ENCODE measurements at regions not wholly inside any gene's neighbourhood (a gene's known extent, or its start where the extent isn't known, plus 50 kb on each side); places are given as distances from the start of the nearest gene placed in this dataset.

DNA sequence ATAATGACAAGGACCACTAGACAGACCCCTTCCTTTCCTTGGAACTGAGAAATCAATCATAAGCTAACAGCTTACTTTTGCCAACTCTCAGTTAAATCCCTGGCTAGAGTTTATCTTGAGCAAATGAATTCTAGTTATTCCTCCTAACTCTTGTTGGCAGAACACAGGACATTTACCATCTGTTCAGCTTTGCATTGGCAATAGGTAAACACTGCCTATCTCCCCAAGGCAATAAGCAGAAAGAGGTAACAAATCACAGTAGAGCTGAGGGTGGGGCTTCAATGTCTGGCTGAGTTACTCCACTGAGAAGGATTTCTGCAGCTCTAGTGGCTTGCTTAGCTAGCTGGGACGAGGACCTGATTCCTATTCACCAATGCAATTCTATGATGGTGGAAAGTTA is 503.3 kb upstream of the GRIA1 start:
- DNase-seq (ENCODE audit: low spot score), result no peak
- intact Hi-C loops (cut with micrococcal nuclease), result no loop called here
- H3K4me1 Mint-ChIP-seq (ENCODE audit: low read depth), result no peaks in the 10 kb centered on the region
- peaks cover 6% of the 10 kb centered on the region for H3K9me3 Mint-ChIP-seq
- H3K36me3 Mint-ChIP-seq (ENCODE audit: low read depth), result no peaks in the 10 kb centered on the region
- no peak overlapping the region for H3K27ac Mint-ChIP-seq
- H3K4me3 Mint-ChIP-seq, result no peak overlapping the region
- H3K27me3 Mint-ChIP-seq (ENCODE audit: insufficient read depth), result no peaks in the 10 kb centered on the region

DNA sequence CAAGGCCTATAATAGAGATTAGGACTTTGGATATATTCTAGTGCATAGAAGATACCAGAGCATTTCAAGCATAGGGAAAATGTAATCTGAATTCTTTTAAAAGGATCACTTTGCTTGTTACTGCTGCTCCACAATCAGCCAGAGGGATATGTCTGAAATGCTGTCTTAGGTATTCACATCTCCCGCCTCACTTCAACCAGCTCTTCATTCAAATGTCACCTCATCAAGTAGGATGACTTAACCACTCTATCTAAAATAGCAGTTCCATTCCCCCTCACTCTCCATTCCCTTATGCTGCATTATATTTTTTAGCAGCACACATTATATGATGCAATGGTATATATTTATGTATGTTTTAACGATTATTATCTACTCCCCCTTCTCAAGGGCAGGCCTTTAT is 500.3 kb upstream of the GRIA1 start:
- Mint-ChIP-seq H3K9me3 (peaks cover 6% of the 10 kb centered on the region), H3K27ac (no peak overlapping the region), H3K4me3 (no peak overlapping the region), H3K27me3 (ENCODE audit: insufficient read depth) (no peaks in the 10 kb centered on the region), H3K4me1 (ENCODE audit: low read depth) (no peaks in the 10 kb centered on the region), H3K36me3 (ENCODE audit: low read depth) (no peaks in the 10 kb centered on the region)
- no peak for DNase-seq (ENCODE audit: low spot score)
- intact Hi-C loops (cut with micrococcal nuclease), result no loop called here

DNA sequence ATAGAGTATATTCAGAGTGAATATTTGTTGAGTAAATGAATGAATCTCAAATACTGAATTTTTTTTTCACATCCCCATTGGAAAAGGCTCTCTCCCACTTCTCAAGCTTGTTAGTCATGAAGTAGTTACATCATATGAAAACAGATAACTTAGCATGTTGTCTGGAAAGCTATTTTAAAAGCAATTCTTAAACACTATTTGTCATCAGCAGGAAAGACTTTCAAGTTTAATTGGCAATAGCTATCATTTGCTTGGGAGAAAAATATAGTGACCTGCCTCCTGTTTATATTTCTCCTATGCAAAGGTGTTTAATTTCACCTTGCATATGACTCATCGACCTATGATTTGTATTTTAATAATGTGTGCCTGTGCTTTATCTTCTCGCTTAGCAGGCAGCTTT is 499.8 kb upstream of the GRIA1 start:
- H3K27me3 Mint-ChIP-seq (ENCODE audit: insufficient read depth), result no peaks in the 10 kb centered on the region

DNA sequence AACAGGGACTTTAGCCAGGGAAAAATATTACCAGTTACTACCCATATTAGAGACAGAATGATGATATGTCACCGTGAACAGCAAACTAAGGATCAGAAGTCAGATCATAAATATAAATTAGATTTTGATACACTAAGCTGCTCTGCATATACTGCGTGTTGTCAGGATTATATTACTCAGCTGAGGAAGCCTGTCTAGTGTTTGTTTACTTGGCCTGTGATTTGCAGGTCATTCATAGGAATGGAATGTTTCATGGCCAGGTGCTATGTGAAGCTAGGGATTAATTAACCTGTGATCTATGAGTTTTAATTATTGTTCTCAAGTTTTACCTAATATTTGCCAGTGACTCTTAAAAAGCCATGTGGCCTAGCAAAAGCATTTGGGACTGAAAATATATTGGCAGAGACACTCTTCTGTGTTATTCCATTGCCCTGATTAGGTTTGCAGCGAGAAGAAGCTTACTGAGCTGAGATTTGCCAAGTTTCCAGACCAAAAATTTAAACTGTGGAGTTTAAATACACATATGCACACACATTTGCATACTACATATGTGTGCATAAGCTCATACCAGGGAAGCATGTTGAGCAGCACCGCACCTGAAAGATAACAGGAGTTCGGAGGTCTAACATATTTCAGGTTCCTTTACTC is 496.3 kb upstream of the GRIA1 start:
- Mint-ChIP-seq H3K27me3 (ENCODE audit: insufficient read depth) (no peaks in the 10 kb centered on the region), H3K4me1 (ENCODE audit: low read depth) (no peaks in the 10 kb centered on the region), H3K27ac (no peak overlapping the region), H3K36me3 (ENCODE audit: low read depth) (no peaks in the 10 kb centered on the region), H3K9me3 (peaks cover 6% of the 10 kb centered on the region), H3K4me3 (no peak overlapping the region)
- no peak for DNase-seq (ENCODE audit: low spot score)
- intact Hi-C loops (cut with micrococcal nuclease), result no loop called here

More for the DNA sequence above, 499.8 kb upstream of the GRIA1 start:
- no peak for DNase-seq (ENCODE audit: low spot score)
- no peak overlapping the region for H3K27ac Mint-ChIP-seq
- intact Hi-C loops (cut with micrococcal nuclease), result no loop called here
- no peak overlapping the region for H3K4me3 Mint-ChIP-seq
- peaks cover 6% of the 10 kb centered on the region for H3K9me3 Mint-ChIP-seq
- no peaks in the 10 kb centered on the region for H3K36me3 Mint-ChIP-seq (ENCODE audit: low read depth)
- H3K4me1 Mint-ChIP-seq (ENCODE audit: low read depth), result no peaks in the 10 kb centered on the region

DNA sequence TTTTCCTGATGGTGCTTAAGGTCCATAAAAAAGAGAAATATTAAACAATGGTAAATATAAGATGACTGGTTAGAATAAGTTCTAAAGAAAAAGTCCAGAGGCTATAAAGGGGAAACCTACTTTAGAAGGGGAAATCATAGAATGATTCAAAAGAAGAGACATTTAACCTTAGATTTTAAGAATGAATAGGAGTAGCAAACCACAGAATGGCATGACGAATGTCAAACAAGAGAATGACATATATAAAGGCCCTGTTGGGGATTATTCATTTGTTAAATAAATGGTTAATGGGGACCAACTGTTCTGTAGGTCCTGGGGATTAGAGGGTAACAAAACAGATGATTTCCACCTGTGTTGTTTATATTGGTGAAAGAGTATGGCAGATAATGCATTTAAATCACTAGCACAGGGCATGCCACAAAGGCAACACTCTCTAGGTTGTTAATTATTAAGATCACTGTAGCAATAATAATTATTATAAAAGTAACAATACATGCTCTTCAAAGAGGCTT is 495.2 kb upstream of the GRIA1 start:
- intact Hi-C loops (cut with micrococcal nuclease), result no loop called here
- Mint-ChIP-seq H3K27me3 (ENCODE audit: insufficient read depth) (no peaks in the 10 kb centered on the region), H3K9me3 (peaks cover 6% of the 10 kb centered on the region), H3K27ac (no peak overlapping the region), H3K4me3 (no peak overlapping the region), H3K4me1 (ENCODE audit: low read depth) (no peaks in the 10 kb centered on the region), H3K36me3 (ENCODE audit: low read depth) (no peaks in the 10 kb centered on the region)
- no peak for DNase-seq (ENCODE audit: low spot score)

DNA sequence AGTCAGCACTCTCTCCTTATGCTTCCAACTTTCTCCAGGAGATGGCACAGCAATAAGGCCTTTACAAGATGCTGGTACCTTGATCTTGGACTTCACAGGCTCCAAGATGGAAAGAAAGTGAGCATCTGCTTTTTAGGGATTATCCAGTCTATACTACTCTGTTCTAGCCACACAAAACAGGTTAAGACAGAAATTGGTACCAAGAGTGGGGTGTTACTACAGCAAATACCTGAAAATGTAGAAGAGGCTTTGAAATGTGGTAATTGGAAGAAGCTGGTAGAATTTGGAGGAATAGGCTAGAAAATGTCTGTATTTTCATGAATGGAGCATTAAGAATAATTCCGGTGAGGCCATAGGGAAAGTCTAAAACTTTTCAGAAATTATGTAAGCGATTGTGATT is 484.8 kb upstream of the GRIA1 start:
- DNase-seq (ENCODE audit: low spot score), result no peak
- no peaks in the 10 kb centered on the region for H3K4me1 Mint-ChIP-seq (ENCODE audit: low read depth)
- H3K27me3 Mint-ChIP-seq (ENCODE audit: insufficient read depth), result no peaks in the 10 kb centered on the region
- intact Hi-C loops (cut with micrococcal nuclease), result no loop called here
- H3K27ac Mint-ChIP-seq, result no peak overlapping the region
- H3K4me3 Mint-ChIP-seq, result no peak overlapping the region
- H3K36me3 Mint-ChIP-seq (ENCODE audit: low read depth), result no peaks in the 10 kb centered on the region
- peaks cover 24% of the 10 kb centered on the region for H3K9me3 Mint-ChIP-seq

DNA sequence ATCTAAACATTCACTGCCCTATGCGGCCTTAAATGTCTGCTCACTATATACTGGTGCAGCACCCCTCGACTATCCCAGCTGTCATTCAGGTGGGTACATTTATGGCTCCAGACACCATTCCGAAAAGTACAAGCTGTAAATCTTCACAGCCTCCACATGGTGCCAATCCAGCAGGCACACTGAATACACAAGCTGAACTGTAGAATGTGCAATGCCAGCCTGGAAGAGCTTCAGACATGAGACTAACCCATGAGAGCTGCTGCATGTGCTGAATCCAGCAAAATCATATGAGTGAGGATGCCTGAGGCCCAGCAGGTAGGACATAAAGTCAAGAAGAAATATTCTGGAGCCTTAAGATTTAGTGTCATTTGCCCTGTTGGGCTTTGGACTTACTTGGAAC is 483.8 kb upstream of the GRIA1 start:
- intact Hi-C loops (cut with micrococcal nuclease), result no loop called here
- Mint-ChIP-seq H3K9me3 (peaks cover 31% of the 10 kb centered on the region), H3K27me3 (ENCODE audit: insufficient read depth) (no peaks in the 10 kb centered on the region), H3K27ac (no peak overlapping the region), H3K36me3 (ENCODE audit: low read depth) (no peaks in the 10 kb centered on the region), H3K4me1 (ENCODE audit: low read depth) (no peaks in the 10 kb centered on the region), H3K4me3 (no peak overlapping the region)
- DNase-seq (ENCODE audit: low spot score), result no peak

DNA sequence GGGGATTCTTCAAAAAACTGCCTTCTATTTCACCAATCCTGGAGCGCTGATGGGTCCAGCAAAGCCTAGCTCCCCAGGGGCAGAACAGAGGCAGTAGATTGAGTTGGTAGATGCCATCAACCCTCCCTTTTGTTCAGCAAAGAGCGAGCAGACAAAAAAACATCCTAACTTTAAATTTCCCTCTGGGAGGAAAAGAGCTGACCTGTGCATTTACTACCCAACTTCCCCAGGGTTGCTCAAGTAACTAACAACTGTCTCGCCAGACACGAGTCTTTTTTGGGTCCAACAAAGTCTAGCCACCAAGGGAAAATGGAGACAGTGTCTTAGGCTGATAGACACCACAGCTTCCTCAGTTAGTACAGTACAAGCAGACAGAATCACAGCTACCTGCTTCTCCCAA is 476.3 kb upstream of the GRIA1 start:
- intact Hi-C loops (cut with micrococcal nuclease), result no loop called here
- Mint-ChIP-seq H3K4me3 (no peak overlapping the region), H3K4me1 (ENCODE audit: low read depth) (no peaks in the 10 kb centered on the region)

DNA sequence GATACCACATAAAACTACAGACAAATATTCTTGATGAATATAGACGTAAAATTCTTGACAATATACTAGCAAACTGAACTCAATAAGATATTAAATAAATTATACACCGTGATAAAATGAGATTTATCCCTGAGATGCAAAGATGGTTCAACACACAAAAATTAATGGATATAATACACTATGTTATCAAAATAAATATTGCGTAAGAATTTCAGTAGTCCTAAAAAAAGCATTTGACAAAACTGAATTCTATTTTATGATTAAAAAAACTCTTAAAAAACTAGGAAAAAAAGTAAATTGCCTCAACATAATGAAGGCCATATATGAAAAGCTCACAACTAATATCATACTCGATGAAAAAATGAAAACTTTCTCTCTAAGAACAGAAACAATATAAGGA is 472.3 kb upstream of the GRIA1 start:
- no peak overlapping the region for H3K27ac Mint-ChIP-seq

More for the DNA sequence above, 476.3 kb upstream of the GRIA1 start:
- Mint-ChIP-seq H3K27me3 (ENCODE audit: insufficient read depth) (no peaks in the 10 kb centered on the region), H3K36me3 (ENCODE audit: low read depth) (no peaks in the 10 kb centered on the region), H3K9me3 (peaks cover 29% of the 10 kb centered on the region), H3K27ac (no peak overlapping the region)
- DNase-seq (ENCODE audit: low spot score), result no peak

DNA sequence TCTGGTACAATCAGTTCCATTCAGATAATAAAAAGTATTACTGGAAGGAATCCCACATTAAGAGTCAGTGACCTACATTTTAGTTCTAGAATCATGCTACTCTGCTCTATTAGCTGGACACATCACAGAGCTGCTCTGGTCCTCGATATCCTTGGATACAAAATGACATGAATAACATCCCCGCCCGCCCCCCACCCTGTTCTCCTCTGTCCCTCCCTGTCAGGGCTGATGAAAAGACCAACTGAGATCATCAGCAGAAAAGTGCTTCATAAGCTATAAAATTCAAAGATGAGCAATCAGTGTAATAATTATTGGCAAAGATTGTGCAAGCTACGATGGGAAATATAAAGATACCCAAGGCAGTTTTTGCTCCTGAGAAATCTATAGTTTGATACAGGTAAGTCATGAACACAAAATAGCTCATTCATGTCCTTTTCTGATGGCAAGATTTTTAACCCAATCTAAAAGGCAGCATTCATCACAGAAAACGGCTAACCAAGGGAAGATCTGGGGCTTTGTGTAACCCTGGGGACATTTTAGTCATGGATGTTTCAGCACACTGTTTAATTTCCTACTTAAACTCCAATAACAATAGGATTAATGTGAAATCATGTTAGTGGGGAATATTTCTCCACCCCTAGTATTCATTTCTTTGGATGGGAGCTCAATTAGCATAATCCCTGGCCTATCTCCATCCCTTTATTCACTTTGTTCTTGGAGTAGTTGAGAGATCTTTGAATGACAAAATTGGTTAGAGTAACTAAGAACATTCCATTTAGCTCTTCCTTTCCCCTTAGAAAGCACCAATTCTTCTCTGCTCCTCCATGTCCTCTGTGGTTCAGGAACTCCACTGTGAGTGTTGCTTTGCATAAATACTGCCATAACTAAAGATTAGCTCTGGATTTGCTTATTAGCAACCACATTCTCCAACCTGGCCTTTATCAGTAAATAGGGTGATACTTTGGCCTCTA is 459.4 kb upstream of the GRIA1 start:
- H3K27ac Mint-ChIP-seq, result no peak overlapping the region
- intact Hi-C loops (cut with micrococcal nuclease), result no loop called here
- DNase-seq (ENCODE audit: low spot score), result no peak
- no peaks in the 10 kb centered on the region for H3K27me3 Mint-ChIP-seq (ENCODE audit: insufficient read depth)
- H3K36me3 Mint-ChIP-seq (ENCODE audit: low read depth), result no peaks in the 10 kb centered on the region
- no peaks in the 10 kb centered on the region for H3K4me1 Mint-ChIP-seq (ENCODE audit: low read depth)
- H3K4me3 Mint-ChIP-seq, result no peak overlapping the region
- H3K9me3 Mint-ChIP-seq, result peaks cover 3% of the 10 kb centered on the region

More for the DNA sequence above, 472.3 kb upstream of the GRIA1 start:
- Mint-ChIP-seq H3K27me3 (ENCODE audit: insufficient read depth) (no peaks in the 10 kb centered on the region), H3K9me3 (peaks cover 26% of the 10 kb centered on the region), H3K36me3 (ENCODE audit: low read depth) (no peaks in the 10 kb centered on the region), H3K4me3 (no peak overlapping the region), H3K4me1 (ENCODE audit: low read depth) (no peaks in the 10 kb centered on the region)
- DNase-seq (ENCODE audit: low spot score), result no peak
- intact Hi-C loops (cut with micrococcal nuclease), result no loop called here

DNA sequence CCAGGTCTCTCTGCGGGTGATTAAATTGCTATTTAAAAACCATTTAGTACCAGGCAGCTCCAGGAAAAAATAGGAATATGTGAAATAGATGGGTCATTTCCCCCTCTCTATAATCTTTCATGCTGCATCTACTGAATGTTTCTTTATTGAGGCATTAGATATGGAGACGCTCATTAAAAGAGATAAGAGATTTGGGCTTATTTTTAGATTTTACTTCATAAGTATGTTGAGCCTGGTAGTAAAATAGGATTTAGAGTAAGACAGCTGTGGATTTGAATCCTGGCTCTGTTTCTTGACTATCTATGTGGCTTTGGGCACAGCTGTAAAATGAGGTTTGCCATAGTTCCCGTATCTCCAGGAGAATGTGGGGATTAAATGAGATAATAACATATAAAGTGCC is 451.0 kb upstream of the GRIA1 start:
- no peak overlapping the region for H3K27ac Mint-ChIP-seq
- no peaks in the 10 kb centered on the region for H3K27me3 Mint-ChIP-seq (ENCODE audit: insufficient read depth)
- no peaks in the 10 kb centered on the region for H3K36me3 Mint-ChIP-seq (ENCODE audit: low read depth)
- peaks cover 5% of the 10 kb centered on the region for H3K9me3 Mint-ChIP-seq
- no peaks in the 10 kb centered on the region for H3K4me1 Mint-ChIP-seq (ENCODE audit: low read depth)
- H3K4me3 Mint-ChIP-seq, result no peak overlapping the region
- intact Hi-C loops (cut with micrococcal nuclease), result no loop called here
- DNase-seq (ENCODE audit: low spot score), result no peak

DNA sequence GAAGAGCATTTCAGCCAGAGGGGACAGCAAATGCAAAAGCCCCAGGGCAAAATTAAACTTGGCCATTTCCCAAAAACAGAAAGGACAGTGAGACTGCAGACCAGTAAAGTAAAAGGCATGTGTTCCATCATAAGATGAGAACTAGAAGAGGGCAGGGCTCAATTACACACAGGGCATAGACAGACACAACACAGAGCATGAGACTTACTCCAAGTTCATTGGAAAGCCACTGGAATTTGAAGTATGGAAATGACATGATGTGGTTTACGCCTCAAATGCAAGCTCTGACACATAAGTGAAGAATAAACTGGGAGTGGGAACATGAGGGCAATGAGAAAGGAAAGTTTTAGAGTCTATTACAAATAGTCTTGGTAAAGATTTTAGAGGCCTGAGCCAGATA is 446.6 kb upstream of the GRIA1 start:
- intact Hi-C loops (cut with micrococcal nuclease), result no loop called here
- Mint-ChIP-seq H3K4me3 (no peak overlapping the region), H3K9me3 (no peaks in the 10 kb centered on the region), H3K27ac (no peak overlapping the region), H3K36me3 (ENCODE audit: low read depth) (no peaks in the 10 kb centered on the region), H3K4me1 (ENCODE audit: low read depth) (no peaks in the 10 kb centered on the region), H3K27me3 (ENCODE audit: insufficient read depth) (no peaks in the 10 kb centered on the region)
- DNase-seq (ENCODE audit: low spot score), result no peak

DNA sequence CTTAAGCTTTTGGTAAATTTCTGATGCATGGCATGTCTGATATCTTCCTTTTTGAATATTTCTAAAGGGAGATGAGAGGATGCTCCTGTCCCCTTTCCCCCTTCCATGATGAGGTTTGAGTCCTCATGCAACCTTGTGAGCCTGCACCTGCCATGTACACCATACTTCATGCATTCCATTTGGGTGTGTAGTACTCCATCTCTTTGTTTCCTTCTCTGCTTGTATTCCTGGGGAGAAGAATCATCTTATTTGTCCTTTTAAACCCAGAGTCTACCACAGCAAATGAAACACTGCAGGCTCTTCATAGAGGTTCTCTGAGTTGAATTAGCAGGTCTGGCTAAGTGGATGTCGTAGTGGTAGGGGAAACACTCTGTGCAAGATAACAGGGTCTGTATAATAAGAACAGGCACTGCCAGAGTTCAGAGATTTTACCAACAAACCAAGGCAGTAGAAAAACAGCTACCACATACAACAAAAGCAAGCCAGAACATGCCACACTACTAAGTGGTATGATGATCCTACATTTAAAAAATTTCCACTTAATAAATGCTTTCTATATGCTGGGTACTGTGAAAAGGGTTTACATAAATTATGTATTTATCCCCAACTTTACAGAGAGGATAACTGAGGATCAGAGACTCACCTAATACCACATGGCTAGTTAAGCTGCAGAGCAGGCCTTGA is 439.8 kb upstream of the GRIA1 start:
- intact Hi-C loops (cut with micrococcal nuclease), result no loop called here
- no peaks in the 10 kb centered on the region for H3K36me3 Mint-ChIP-seq (ENCODE audit: low read depth)
- DNase-seq (ENCODE audit: low spot score), result no peak
- H3K27me3 Mint-ChIP-seq (ENCODE audit: insufficient read depth), result no peaks in the 10 kb centered on the region
- no peak overlapping the region for H3K4me3 Mint-ChIP-seq
- no peaks in the 10 kb centered on the region for H3K4me1 Mint-ChIP-seq (ENCODE audit: low read depth)
- H3K27ac Mint-ChIP-seq, result no peak overlapping the region
- H3K9me3 Mint-ChIP-seq, result no peaks in the 10 kb centered on the region
